Neural cell (in vitro differentiated cells): ENCODE measurements at regions not wholly inside any gene's neighbourhood (a gene's known extent, or its start where the extent isn't known, plus 50 kb on each side); places are given as distances from the start of the nearest gene placed in this dataset.

ENCODE experiments used
- H2AFZ ChIP-seq: fragments of 200-600, 300-800 bp; sonication (generic), shearing (Covaris generic); 2 replicates; pipeline ENCODE4 v1.6.0; 2014; ENCODE audit warnings: low read depth, mild to moderate bottlenecking, antibody characterized with exemption, low read length, moderate library complexity
- H3F3A ChIP-seq: fragments of 200-600 bp; shearing (Covaris generic); 2 replicates; pipeline ENCODE4 v1.6.1; 2016; ENCODE audit warnings: mild to moderate bottlenecking, moderate library complexity, mixed read lengths, antibody characterized with exemption, low read length; ENCODE audit not compliant: insufficient read depth, poor library complexity, severe bottlenecking
- H3K27ac ChIP-seq: fragments of 200-600, 300-800 bp; sonication (generic), shearing (Covaris generic); 2 replicates; pipeline ENCODE4 v1.5.1; 2014; ENCODE audit warnings: mild to moderate bottlenecking, low read length, moderate library complexity
- H3K27me3 ChIP-seq: fragments of 300-800, 200-600 bp; sonication (generic), shearing (Covaris generic); 2 replicates; pipeline ENCODE4 v1.6.0; 2014; ENCODE audit warnings: mild to moderate bottlenecking, low read depth, low read length, moderate library complexity; ENCODE audit not compliant: insufficient read depth
- H3K36me3 ChIP-seq: fragments of 300-800, 200-600 bp; sonication (generic), shearing (Covaris generic); 2 replicates; pipeline ENCODE4 v1.5.1; 2014; ENCODE audit warnings: mild to moderate bottlenecking, antibody characterized with exemption, low read length, moderate library complexity; ENCODE audit not compliant: insufficient read depth
- H3K4me2 ChIP-seq: fragments of 300-800, 200-600 bp; sonication (generic), shearing (Covaris generic); 2 replicates; pipeline ENCODE4 v1.6.0; 2014; ENCODE audit warnings: mild to moderate bottlenecking, low read length
- H3K4me3 ChIP-seq: fragments of 300-800, 200-600 bp; sonication (generic), shearing (Covaris generic); 2 replicates; pipeline ENCODE4 v1.5.1; 2014; ENCODE audit warnings: mild to moderate bottlenecking, low read length, moderate library complexity
- H3K79me2 ChIP-seq: fragments of 200-600 bp; shearing (Covaris generic); replicated peaks from 2 replicates; pipeline ENCODE4 v1.6.0; 2014; ENCODE audit warnings: mild to moderate bottlenecking, low read length, moderate library complexity; ENCODE audit not compliant: insufficient read depth
- H3K9ac ChIP-seq: fragments of 300-800, 200-600 bp; sonication (generic), shearing (Covaris generic); 2 replicates; pipeline ENCODE4 v1.6.1; 2016; ENCODE audit warnings: mild to moderate bottlenecking, low read length, mixed read lengths
- H3K9me2 ChIP-seq: fragments of 200-600 bp; shearing (Covaris generic); 2 replicates; pipeline ENCODE4 v1.6.1; 2016; ENCODE audit warnings: mild to moderate bottlenecking, low read length, mixed read lengths; ENCODE audit not compliant: insufficient read depth
- H3K9me3 ChIP-seq: fragments of 200-600, 300-800 bp; sonication (generic), shearing (Covaris generic); 2 replicates; pipeline ENCODE4 v1.6.1; 2016; ENCODE audit warnings: mild to moderate bottlenecking, mixed run types, low read length, moderate library complexity, mixed read lengths
- H4K20me1 ChIP-seq: fragments of 200-600 bp; shearing (Covaris generic); 2 replicates; pipeline ENCODE4 v1.6.1; 2016; ENCODE audit warnings: mild to moderate bottlenecking, mixed run types; ENCODE audit not compliant: insufficient read depth
- EP300 ChIP-seq: fragments of 450-650 bp; conservative IDR thresholded peaks from 2 replicates; pipeline ENCODE4 v1.6.1; 2014; ENCODE audit warnings: antibody characterized with exemption, mild to moderate bottlenecking, moderate library complexity; ENCODE audit not compliant: poor library complexity, severe bottlenecking
- EZH2 ChIP-seq: fragments of 200-600, 300-800 bp; shearing (Covaris generic), sonication (generic); IDR thresholded peaks from 2 replicates; pipeline ENCODE4 v1.6.1; 2014; ENCODE audit warnings: antibody characterized with exemption, low read length, borderline replicate concordance, mild to moderate bottlenecking; ENCODE audit not compliant: insufficient read depth, poor library complexity, severe bottlenecking
- MXI1 ChIP-seq: fragments of 450-650 bp; conservative IDR thresholded peaks from 2 replicates; pipeline ENCODE4 v1.6.1; 2014; ENCODE audit warnings: antibody characterized with exemption, mild to moderate bottlenecking; ENCODE audit not compliant: poor library complexity, severe bottlenecking
- POLR2AphosphoS5 ChIP-seq: IDR thresholded peaks from 2 replicates; pipeline ENCODE4 v1.6.1; 2012
- RAD21 ChIP-seq: fragments of 450-650 bp; conservative IDR thresholded peaks from 2 replicates; pipeline ENCODE4 v1.6.1; 2014; ENCODE audit warnings: antibody characterized with exemption, mild to moderate bottlenecking, moderate library complexity
- REST ChIP-seq: IDR thresholded peaks from 2 replicates; pipeline ENCODE4 v1.6.1; 2012; ENCODE audit warnings: borderline replicate concordance
- SMC3 ChIP-seq: fragments of 450-650 bp; conservative IDR thresholded peaks from 2 replicates; pipeline ENCODE4 v1.6.1; 2014; ENCODE audit warnings: antibody characterized with exemption, mild to moderate bottlenecking, moderate library complexity; ENCODE audit not compliant: poor library complexity
- TAF1 ChIP-seq: IDR thresholded peaks from 2 replicates; pipeline ENCODE4 v1.6.1; 2012; ENCODE audit warnings: low read depth
- TF ChIP-seq, protein P1 (sequence below): fragments of 450-650 bp; IDR thresholded peaks from 2 replicates; pipeline ENCODE4 v1.5.1; 2014; ENCODE audit warnings: antibody characterized with exemption, mild to moderate bottlenecking, moderate library complexity; ENCODE audit not compliant: poor library complexity, severe bottlenecking

DNA sequence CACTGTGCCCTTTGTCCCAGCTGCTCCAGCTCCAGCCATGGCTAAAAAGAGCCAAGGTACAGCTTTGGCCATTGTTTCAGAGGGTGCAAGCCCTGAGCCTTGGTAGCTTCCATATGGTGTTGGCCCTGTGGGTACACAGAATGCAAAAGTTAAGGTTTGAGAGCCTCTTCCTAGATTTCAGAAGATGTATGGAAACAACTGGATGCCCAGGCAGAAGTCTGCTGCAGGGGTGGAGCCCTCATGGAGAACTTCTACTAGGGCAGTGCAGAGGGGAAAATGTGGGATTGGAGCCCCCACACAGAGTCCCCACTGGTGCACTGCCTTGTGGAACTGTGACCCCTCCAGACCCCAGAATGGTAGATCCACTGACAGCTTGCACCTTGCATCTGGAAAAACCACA, 70.9 kb upstream of the MSX1 start:
- no peak overlapping the region for H3K4me3 ChIP-seq
- H3K4me2 ChIP-seq = no peak overlapping the region
- no peaks in the 10 kb centered on the region for H3K9me2 ChIP-seq
- H4K20me1 ChIP-seq = no peaks in the 10 kb centered on the region
- no peaks in the 10 kb centered on the region for H3K36me3 ChIP-seq
- no peak overlapping the region for H3K9ac ChIP-seq
- TF ChIP-seq POLR2AphosphoS5 (no peak), TAF1 (no peak), REST (no peak), RAD21 (no peak), MXI1 (no peak), SMC3 (no peak)
- TF ChIP-seq, protein P1, sequence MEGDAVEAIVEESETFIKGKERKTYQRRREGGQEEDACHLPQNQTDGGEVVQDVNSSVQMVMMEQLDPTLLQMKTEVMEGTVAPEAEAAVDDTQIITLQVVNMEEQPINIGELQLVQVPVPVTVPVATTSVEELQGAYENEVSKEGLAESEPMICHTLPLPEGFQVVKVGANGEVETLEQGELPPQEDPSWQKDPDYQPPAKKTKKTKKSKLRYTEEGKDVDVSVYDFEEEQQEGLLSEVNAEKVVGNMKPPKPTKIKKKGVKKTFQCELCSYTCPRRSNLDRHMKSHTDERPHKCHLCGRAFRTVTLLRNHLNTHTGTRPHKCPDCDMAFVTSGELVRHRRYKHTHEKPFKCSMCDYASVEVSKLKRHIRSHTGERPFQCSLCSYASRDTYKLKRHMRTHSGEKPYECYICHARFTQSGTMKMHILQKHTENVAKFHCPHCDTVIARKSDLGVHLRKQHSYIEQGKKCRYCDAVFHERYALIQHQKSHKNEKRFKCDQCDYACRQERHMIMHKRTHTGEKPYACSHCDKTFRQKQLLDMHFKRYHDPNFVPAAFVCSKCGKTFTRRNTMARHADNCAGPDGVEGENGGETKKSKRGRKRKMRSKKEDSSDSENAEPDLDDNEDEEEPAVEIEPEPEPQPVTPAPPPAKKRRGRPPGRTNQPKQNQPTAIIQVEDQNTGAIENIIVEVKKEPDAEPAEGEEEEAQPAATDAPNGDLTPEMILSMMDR = no peak
- H3F3A ChIP-seq = no peaks in the 10 kb centered on the region
- no peaks in the 10 kb centered on the region for H3K79me2 ChIP-seq
- H3K27me3 ChIP-seq = no peaks in the 10 kb centered on the region
- H3K9me3 ChIP-seq = peaks cover 12% of the 10 kb centered on the region
- no peak overlapping the region for H3K27ac ChIP-seq
- no peak overlapping the region for H2AFZ ChIP-seq

- no peaks in the 10 kb centered on the region for H3K36me3 ChIP-seq
- H3K9me3 ChIP-seq = peaks cover 12% of the 10 kb centered on the region
- no peaks in the 10 kb centered on the region for H4K20me1 ChIP-seq
- H3K27me3 ChIP-seq = no peaks in the 10 kb centered on the region
- H3K4me3 ChIP-seq = no peak overlapping the region
- no peak overlapping the region for H3K27ac ChIP-seq
- H2AFZ ChIP-seq = no peak overlapping the region
- TF ChIP-seq REST = no peak
- TF ChIP-seq EZH2 = no peak
- TF ChIP-seq, protein P1 = no peak
- no peak for TF ChIP-seq POLR2AphosphoS5
- TF ChIP-seq RAD21 = no peak
- TF ChIP-seq TAF1 = no peak
- no peak for TF ChIP-seq MXI1
- no peak for TF ChIP-seq SMC3
- TF ChIP-seq EP300 = no peak
- no peaks in the 10 kb centered on the region for H3K79me2 ChIP-seq
- H3K4me2 ChIP-seq = no peak overlapping the region
- H3F3A ChIP-seq = no peaks in the 10 kb centered on the region
- H3K9me2 ChIP-seq = no peaks in the 10 kb centered on the region
- H3K9ac ChIP-seq = no peak overlapping the region
Observed at GRCh38 chr4:4787421-4787820, 72.0 kb upstream of the MSX1 start.
